GM12891 (cell line): ENCODE measurements at regions not wholly inside any gene's neighbourhood (a gene's known extent, or its start where the extent isn't known, plus 50 kb on each side); places are given as distances from the start of the nearest gene placed in this dataset.

Experiments
- DNase-seq: peaks from one replicate; pipeline ENCODE4 v3.0.0; 2011; ENCODE audit warnings: low spot score; ENCODE audit not compliant: insufficient read length
- FAIRE-seq: peaks from 2 replicates; lab custom pipeline; 2011; peaks lifted over from hg19 to GRCh38; lab: Jason Lieb, UNC
- PAX5 ChIP-seq: IDR thresholded peaks from 2 replicates; pipeline ENCODE4 v1.6.1; 2011; ENCODE audit warnings: low read length, moderate library complexity, mild to moderate bottlenecking; ENCODE audit not compliant: insufficient read depth, severe bottlenecking
- POLR2A ChIP-seq: IDR thresholded peaks from 2 replicates; pipeline ENCODE4 v1.6.1; 2011; ENCODE audit warnings: low read depth, low read length, control low read depth
- POLR2AphosphoS5 ChIP-seq: IDR thresholded peaks from 2 replicates; pipeline ENCODE4 v1.6.1; 2011; ENCODE audit warnings: low read depth, low read length, control low read depth
- POU2F2 ChIP-seq: IDR thresholded peaks from 2 replicates; pipeline ENCODE4 v1.6.1; 2011; ENCODE audit warnings: low read depth, mild to moderate bottlenecking, control low read depth, low read length, moderate library complexity
- SPI1 ChIP-seq: IDR thresholded peaks from 2 replicates; pipeline ENCODE4 v1.6.1; 2011; ENCODE audit warnings: low read depth, low read length, control low read depth
- TAF1 ChIP-seq: IDR thresholded peaks from 2 replicates; pipeline ENCODE4 v1.6.1; 2011; ENCODE audit warnings: low read depth, low read length, control low read depth

- TF ChIP-seq TAF1 (no peak), PAX5 (no peak), POLR2A (no peak), POU2F2 (no peak), SPI1 (no peak), POLR2AphosphoS5 (no peak)
- FAIRE-seq (no peak), DNase-seq (no peak)
Measured at GRCh38 chr3:80492162-80492561, 724.4 kb upstream of the ROBO1 start.

- no peak for DNase-seq
- no peak for TF ChIP-seq TAF1
- no peak for TF ChIP-seq POU2F2
- TF ChIP-seq POLR2AphosphoS5: no peak
- TF ChIP-seq PAX5: no peak
- no peak for TF ChIP-seq POLR2A
- TF ChIP-seq SPI1: no peak
- no peak for FAIRE-seq
Measured at GRCh38 chr3:80472961-80473360, 705.2 kb upstream of the ROBO1 start.

GRCh38 chr3:80472459-80472858 lies 704.7 kb upstream of the ROBO1 start:
- TF ChIP-seq POLR2AphosphoS5: no peak
- TF ChIP-seq POU2F2: no peak
- no peak for TF ChIP-seq POLR2A
- no peak for TF ChIP-seq SPI1
- no peak for TF ChIP-seq TAF1
- TF ChIP-seq PAX5: no peak
- FAIRE-seq: no peak

GRCh38 chr3:80470433-80470832 lies 702.6 kb upstream of the ROBO1 start:
- TF ChIP-seq POU2F2: no peak
- TF ChIP-seq PAX5: no peak
- TF ChIP-seq TAF1: no peak
- no peak for TF ChIP-seq POLR2AphosphoS5
- TF ChIP-seq SPI1: no peak
- TF ChIP-seq POLR2A: no peak
- DNase-seq: no peak
- FAIRE-seq: no peak

More at GRCh38 chr3:80472459-80472858, 704.7 kb upstream of the ROBO1 start:
- DNase-seq: no peak

GRCh38 chr3:80465746-80466145 lies 697.9 kb upstream of the ROBO1 start:
- TF ChIP-seq TAF1 (no peak), SPI1 (no peak), POLR2A (no peak), POU2F2 (no peak), PAX5 (no peak), POLR2AphosphoS5 (no peak)
- DNase-seq: no peak
- FAIRE-seq: no peak

- TF ChIP-seq POLR2AphosphoS5 (no peak), PAX5 (no peak), POU2F2 (no peak), SPI1 (no peak), POLR2A (no peak), TAF1 (no peak)
- DNase-seq (no peak), FAIRE-seq (no peak)
Measured at GRCh38 chr3:80451393-80451792, 683.6 kb upstream of the ROBO1 start.

- DNase-seq (no peak), FAIRE-seq (no peak)
- TF ChIP-seq POLR2AphosphoS5: no peak
- no peak for TF ChIP-seq TAF1
- TF ChIP-seq SPI1: no peak
- no peak for TF ChIP-seq POU2F2
- no peak for TF ChIP-seq POLR2A
- TF ChIP-seq PAX5: no peak
Measured at GRCh38 chr3:80445641-80446040, 677.8 kb upstream of the ROBO1 start.

GRCh38 chr3:80445053-80445452 lies 677.3 kb upstream of the ROBO1 start:
- TF ChIP-seq POU2F2: no peak
- DNase-seq: no peak
- no peak for FAIRE-seq

- no peak for TF ChIP-seq SPI1
- no peak for TF ChIP-seq PAX5
- TF ChIP-seq POLR2AphosphoS5: no peak
- TF ChIP-seq TAF1: no peak
- TF ChIP-seq POLR2A: no peak
- TF ChIP-seq POU2F2: no peak
- DNase-seq: no peak
- no peak for FAIRE-seq
Measured at GRCh38 chr3:80439490-80439889, 671.7 kb upstream of the ROBO1 start.

GRCh38 chr3:80434366-80434765 lies 666.6 kb upstream of the ROBO1 start:
- TF ChIP-seq TAF1 (no peak), POU2F2 (no peak), POLR2A (no peak), SPI1 (no peak), PAX5 (no peak), POLR2AphosphoS5 (no peak)
- FAIRE-seq (no peak), DNase-seq (no peak)
